Motor neuron (in vitro differentiated cells): ENCODE measurements at regions not wholly inside any gene's neighbourhood (a gene's known extent, or its start where the extent isn't known, plus 50 kb on each side); places are given as distances from the start of the nearest gene placed in this dataset.

Experiments
- ATAC-seq, 8 experiments: fragments of 200-7000 bp; cut with Tn5 transposase; replicated peaks in 6 of 8; 2 replicates each; pipeline ENCODE4 v1.8.0; 2021; ENCODE audit warnings: mild to moderate bottlenecking in 8 of 8, moderate library complexity in 8 of 8
- H3K27ac ChIP-seq, 2 donors: fragments of 250-450 bp; sonication (Bioruptor Pico); 2 replicates each; pipeline ENCODE4 v1.9.0; 2021; ENCODE audit warnings: antibody characterized with exemption in 2 of 2, mild to moderate bottlenecking in 2 of 2, moderate library complexity in 1 of 2
- H3K4me1 ChIP-seq, 2 donors: fragments of 250-450 bp; sonication (Bioruptor Pico); replicated peaks in 1 of 2; 2 replicates each; pipeline ENCODE4 v1.6.1; 2021; ENCODE audit warnings: antibody characterized with exemption in 2 of 2, mild to moderate bottlenecking in 2 of 2, moderate library complexity in 1 of 2
- H3K4me3 ChIP-seq, 5 donors: fragments of 250-450 bp; sonication (Bioruptor Pico); 2 replicates each; pipeline ENCODE4 v1.9.0; 2021; ENCODE audit warnings: antibody characterized with exemption in 5 of 5, mild to moderate bottlenecking in 5 of 5, moderate library complexity in 4 of 5
- WGBS, 10 experiments: fragments of 450-650 bp; shearing (Covaris generic); methylation state at CpG; one replicate each; pipeline ENCODE4 v1.0.0; 2022; 5-methylcytosine and 5-hydroxymethylcytosine counted together
- in situ Hi-C, 9 experiments: fragments of 400-800 bp; cut with MboI; loops; one replicate each; pipeline ENCODE4 v1.15.0; 2021; ENCODE audit warnings: low sequenced_read_pairs in 9 of 9, low pct_unique_long_range_greater_than_20kb in 2 of 9; ENCODE audit not compliant: unreplicated experiment in 9 of 9

DNA sequence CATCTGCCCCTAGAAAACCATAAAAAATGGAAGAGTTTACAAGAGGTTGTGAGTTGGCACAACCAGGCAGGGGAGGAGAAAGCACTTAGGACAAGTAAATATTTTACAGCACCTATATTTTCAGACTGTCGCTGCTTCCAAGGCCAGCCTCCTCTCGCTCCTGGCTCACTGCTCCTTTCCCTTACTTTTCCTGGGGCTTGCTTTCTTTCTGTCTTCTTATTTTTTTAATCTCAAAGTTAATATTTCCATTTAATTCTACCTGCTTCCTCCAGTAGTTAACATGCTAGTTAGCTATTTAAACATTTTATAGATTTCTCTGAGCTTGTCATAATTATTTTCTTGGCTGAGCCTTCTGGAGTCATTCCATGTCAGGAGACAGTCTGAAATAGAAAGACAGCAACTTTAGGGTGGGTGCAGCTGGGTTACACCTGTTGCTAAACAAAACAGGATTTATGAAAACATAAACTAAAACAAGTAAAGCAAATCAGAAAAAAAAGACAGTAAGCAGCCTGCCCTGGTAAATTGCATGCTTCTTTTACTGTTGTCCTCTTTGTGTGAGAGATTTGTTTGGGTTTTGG is 330.1 kb downstream of the DLEU7 start:
- in situ Hi-C loops = no loop called here
- H3K4me3 ChIP-seq = no peak overlapping the region
- peak in 1 of 8 experiments; percentile 23 for ATAC-seq
- H3K4me1 ChIP-seq = no peaks in the 10 kb centered on the region
- WGBS, 10 experiments = 54 to 100% (median 70%) methylated on average over 2 of the region's 2 CpGs; no CpG with 5 or more reads in 3 of the 10 experiments
- H3K27ac ChIP-seq = no peak overlapping the region

DNA sequence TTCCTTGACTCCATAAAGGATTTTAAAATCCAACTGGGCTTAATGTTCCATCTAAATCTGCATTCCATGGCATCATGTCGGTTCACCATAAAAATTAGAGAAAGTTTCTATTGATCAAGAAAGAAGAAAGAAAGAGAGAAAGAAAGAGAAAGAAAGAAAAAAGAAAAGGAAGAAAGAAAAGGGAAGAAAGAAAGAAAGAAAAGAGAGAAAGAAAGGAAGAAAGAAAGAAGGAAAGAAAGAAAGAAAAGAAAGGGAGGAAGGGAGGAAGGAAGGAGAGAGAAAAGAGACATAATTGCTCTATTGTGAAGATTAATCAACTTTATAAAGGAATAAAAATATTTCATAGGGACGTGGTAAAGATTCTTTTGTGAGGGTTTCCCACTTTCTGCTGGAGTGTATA is 329.2 kb downstream of the DLEU7 start:
- H3K4me1 ChIP-seq = no peaks in the 10 kb centered on the region
- no peak overlapping the region for H3K4me3 ChIP-seq
- H3K27ac ChIP-seq = no peak overlapping the region
- in situ Hi-C loops = no loop called here
- WGBS, 10 experiments = 60 to 93% (median 88%) methylated on average over 2 of the region's 2 CpGs
- no peak for ATAC-seq

- in situ Hi-C loops = no loop called here
- Histone ChIP-seq H3K4me1 (no peaks in the 10 kb centered on the region), H3K4me3 (no peak overlapping the region), H3K27ac (no peak overlapping the region)
- 67 to 100% (median 92%) methylated on average over 1 to 2 of the region's 2 CpGs; no CpG with 5 or more reads in 3 of the 10 experiments for WGBS, 10 experiments
- ATAC-seq = no peak
These were observed 325.4 kb downstream of the DLEU7 start for GRCh38 chr13:50518131-50518530.

DNA sequence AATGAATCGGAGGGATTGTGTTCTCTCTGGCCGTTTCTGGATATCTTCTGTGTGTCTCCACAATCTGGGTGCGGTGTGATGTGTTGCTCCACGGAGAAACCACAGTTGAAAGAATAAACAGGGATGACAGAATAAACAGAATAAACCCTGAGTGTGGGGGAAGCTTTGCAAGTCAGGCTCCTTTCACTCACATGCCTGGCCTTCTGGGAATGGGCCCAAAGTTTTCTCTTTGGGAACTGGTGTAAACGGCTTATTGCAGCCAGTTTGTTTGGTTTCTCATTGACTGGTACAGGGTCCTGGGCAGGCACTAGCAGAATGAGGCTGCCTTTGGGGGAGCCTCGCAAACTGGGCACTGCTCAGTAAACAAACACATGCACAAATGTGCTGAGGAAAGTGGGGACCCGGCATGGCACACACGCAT is 324.7 kb downstream of the DLEU7 start:
- ATAC-seq = peak in 1 of 8 experiments; percentile 77
- Histone ChIP-seq H3K27ac (no peak overlapping the region), H3K4me3 (no peak overlapping the region), H3K4me1 (no peaks in the 10 kb centered on the region)
- in situ Hi-C loops = no loop called here
- WGBS, 10 experiments = 69 to 100% (median 86%) methylated on average over 1 to 7 of the region's 8 CpGs

GRCh38 chr13:50519866-50520265 is 323.6 kb downstream of the DLEU7 start:
- H3K27ac ChIP-seq = no peak overlapping the region
- no peak for ATAC-seq
- in situ Hi-C loops = no loop called here
- no peak overlapping the region for H3K4me3 ChIP-seq
- H3K4me1 ChIP-seq = no peaks in the 10 kb centered on the region
- 44 to 100% (median 88%) methylated on average over 1 of the region's 1 CpG; no CpG with 5 or more reads in 4 of the 10 experiments for WGBS, 10 experiments

GRCh38 chr13:50521006-50521830 is 322.3 kb downstream of the DLEU7 start:
- WGBS, 10 experiments = 78 to 100% (median 88%) methylated on average over 1 to 4 of the region's 4 CpGs; no CpG with 5 or more reads in 2 of the 10 experiments
- H3K27ac ChIP-seq = no peak overlapping the region
- H3K4me3 ChIP-seq = no peak overlapping the region
- in situ Hi-C loops = no loop called here
- H3K4me1 ChIP-seq = no peaks in the 10 kb centered on the region
- ATAC-seq = peak in 2 of 8 experiments; percentile 2 to 56

- WGBS, 10 experiments = 22 to 75% (median 31%) methylated on average over 1 to 3 of the region's 3 CpGs; no CpG with 5 or more reads in 1 of the 10 experiments
- in situ Hi-C loops = no loop called here
- no peak overlapping the region for H3K27ac ChIP-seq
- no peak overlapping the region for H3K4me3 ChIP-seq
- no peaks in the 10 kb centered on the region for H3K4me1 ChIP-seq
- ATAC-seq = peak in 4 of 8 experiments; percentile 25 to 49 (median 39)
These were observed 321.7 kb downstream of the DLEU7 start for GRCh38 chr13:50521831-50522149.

- Histone ChIP-seq H3K4me1 (no peaks in the 10 kb centered on the region), H3K4me3 (no peak overlapping the region), H3K27ac (no peak overlapping the region)
- in situ Hi-C loops = no loop called here
- no peak for ATAC-seq
- 62 to 100% (median 89%) methylated on average over 1 to 3 of the region's 3 CpGs; no CpG with 5 or more reads in 1 of the 10 experiments for WGBS, 10 experiments
These were observed 321.0 kb downstream of the DLEU7 start for GRCh38 chr13:50522506-50522905.

- H3K4me3 ChIP-seq = no peak overlapping the region
- WGBS, 10 experiments = 44 to 100% (median 90%) methylated on average over 1 to 3 of the region's 3 CpGs; no CpG with 5 or more reads in 1 of the 10 experiments
- no peak overlapping the region for H3K27ac ChIP-seq
- in situ Hi-C loops = no loop called here
- H3K4me1 ChIP-seq = no peaks in the 10 kb centered on the region
- no peak for ATAC-seq
These were observed 320.2 kb downstream of the DLEU7 start for GRCh38 chr13:50523307-50523706.

DNA sequence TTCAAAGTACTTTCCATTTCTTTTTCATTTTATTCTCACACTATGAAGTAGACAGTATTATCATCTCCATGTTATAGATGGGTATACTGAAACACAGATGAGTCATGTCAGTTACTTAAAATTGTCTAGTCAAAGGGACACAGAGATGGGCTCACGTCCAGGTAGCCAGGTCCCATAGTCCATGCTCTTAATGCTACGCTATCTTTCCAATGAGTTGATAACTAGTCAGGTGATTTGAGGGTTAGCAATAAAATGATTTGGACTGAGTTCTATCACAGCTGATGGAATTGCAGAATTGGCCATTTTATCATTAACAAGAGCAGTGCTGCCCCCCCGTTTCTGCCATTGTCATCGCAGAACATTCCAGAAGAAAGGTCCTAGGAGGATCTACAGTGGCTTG is 318.9 kb downstream of the DLEU7 start:
- ATAC-seq = no peak
- H3K27ac ChIP-seq = no peak overlapping the region
- H3K4me3 ChIP-seq = no peak overlapping the region
- in situ Hi-C loops = no loop called here
- H3K4me1 ChIP-seq = peaks cover 5 to 7% of the 10 kb centered on the region in 2 donors
- WGBS, 10 experiments = 82 to 100% (median 98%) methylated on average over 2 to 4 of the region's 4 CpGs; no CpG with 5 or more reads in 4 of the 10 experiments

DNA sequence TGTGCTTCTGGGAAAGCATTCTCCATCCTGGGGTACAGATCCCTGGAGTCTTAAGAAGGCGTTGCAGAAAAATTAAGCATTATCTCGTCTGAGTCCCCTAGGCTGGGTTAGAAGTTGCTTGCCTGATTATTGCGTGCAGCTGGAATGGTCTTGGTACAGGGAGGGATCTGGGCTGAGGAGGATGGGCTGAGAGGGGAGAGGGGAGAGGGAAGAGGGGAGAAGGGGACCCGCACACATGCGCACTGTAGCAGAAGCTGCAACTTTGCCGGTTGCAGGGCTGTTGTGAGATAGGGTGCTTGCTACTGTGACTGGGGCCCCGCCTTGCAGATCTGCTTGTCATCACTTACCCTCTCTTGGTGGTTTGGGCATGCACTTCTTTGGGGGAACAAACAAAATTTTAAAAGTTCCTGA is 316.8 kb downstream of the DLEU7 start:
- 70 to 100% (median 80%) methylated on average over 1 to 4 of the region's 7 CpGs; no CpG with 5 or more reads in 3 of the 10 experiments for WGBS, 10 experiments
- Histone ChIP-seq H3K27ac (no peak overlapping the region), H3K4me3 (no peak overlapping the region), H3K4me1 (peaks cover 6 to 10% of the 10 kb centered on the region in 2 donors)
- no peak for ATAC-seq
- in situ Hi-C loops = loop anchor here in 1 of 9 experiments (25.0 kb wide), 1 partner anchor 539 kb away; the partner anchor contains the start of gene TRIM13

DNA sequence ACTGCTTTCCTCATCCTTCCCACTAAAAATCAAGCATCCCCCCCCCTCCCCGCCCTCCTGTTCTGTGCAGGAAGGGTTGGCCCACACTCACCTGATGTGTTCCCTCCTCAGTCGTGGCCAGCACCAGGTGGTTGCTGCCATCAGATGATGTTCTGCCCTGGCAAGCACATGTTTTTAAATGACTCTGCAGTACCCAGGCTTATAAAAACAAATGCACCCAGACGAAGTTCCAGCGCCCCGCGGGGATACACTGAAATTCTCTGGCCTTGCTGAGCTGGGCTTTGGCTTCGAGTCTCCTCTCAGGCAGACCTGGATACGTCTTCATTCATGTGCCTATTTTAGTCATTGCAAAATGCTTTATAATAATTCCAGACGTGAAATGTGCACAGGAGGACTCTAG is 316.3 kb downstream of the DLEU7 start:
- no peak overlapping the region for H3K27ac ChIP-seq
- H3K4me3 ChIP-seq = no peak overlapping the region
- 71 to 100% (median 91%) methylated on average over 1 to 7 of the region's 9 CpGs; no CpG with 5 or more reads in 5 of the 10 experiments for WGBS, 10 experiments
- in situ Hi-C loops = loop anchor here in 1 of 9 experiments (25.0 kb wide), 1 partner anchor 540 kb away; the partner anchor contains the start of gene TRIM13
- no peak for ATAC-seq
- H3K4me1 ChIP-seq = peaks cover 6 to 10% of the 10 kb centered on the region in 2 donors
